HEK293 (cell line): ENCODE measurements at regions not wholly inside any gene's neighbourhood (a gene's known extent, or its start where the extent isn't known, plus 50 kb on each side); places are given as distances from the start of the nearest gene placed in this dataset.
A peak's percentile ranks its signal among the peaks of the same experiment; 100 is the strongest.

Source experiments
- CTCF ChIA-PET: fragments of 350-600 bp; formaldehyde crosslinking; extraction: SDS; loops from one replicate; lab custom pipeline; 2021; ENCODE audit warnings: antibody characterized with exemption; lab: Yijun Ruan, JAX
- POLR2A ChIA-PET: fragments of 300-600 bp; formaldehyde crosslinking; extraction: SDS; loops from one replicate; lab custom pipeline; 2020; ENCODE audit warnings: antibody characterized with exemption, inconsistent platforms; lab: Yijun Ruan, JAX
- H3K27ac ChIP-seq: fragments of 200-500 bp; sonication (Bioruptor generic); 2 replicates; pipeline ENCODE4 v1.5.1; 2014; ENCODE audit warnings: low read depth, low read length, control low read depth, inconsistent platforms; ENCODE audit errors: extremely low read depth
- H3K36me3 ChIP-seq, 2 experiments: fragments of 200-500 bp in 1 of 2; sonication (Bioruptor generic) in 1 of 2; 1 replicate in 1 of 2; 2 replicates in 1 of 2; pipeline ENCODE4 v1.5.1; 2014 to 2017; ENCODE audit warnings: inconsistent platforms in 2 of 2, low read length in 2 of 2; ENCODE audit not compliant: control insufficient read depth in 2 of 2, insufficient read depth in 1 of 2
- H3K4me1 ChIP-seq: fragments of 200-500 bp; sonication (Bioruptor generic); 2 replicates; pipeline ENCODE4 v1.5.1; 2014; ENCODE audit warnings: mild to moderate bottlenecking, low read length, inconsistent platforms; ENCODE audit not compliant: control insufficient read depth, insufficient read depth
- H3K4me3 ChIP-seq: 2 replicates; pipeline ENCODE4 v1.5.1; 2011; ENCODE audit warnings: low read depth, mild to moderate bottlenecking, control low read depth, low read length, moderate library complexity
- H3K9me3 ChIP-seq: fragments of 200-500 bp; sonication (Bioruptor generic); 2 replicates; pipeline ENCODE4 v1.5.1; 2014; ENCODE audit warnings: low read depth, low read length, inconsistent platforms; ENCODE audit not compliant: control insufficient read depth, insufficient read depth
- GLI4 ChIP-seq: fragments of 450-650 bp; formaldehyde crosslinking; IDR thresholded peaks from 2 replicates; pipeline ENCODE4 v1.5.1; 2016; ENCODE audit warnings: missing biosample characterization, missing genetic modification characterization
- KLF10 ChIP-seq: fragments of 450-650 bp; IDR thresholded peaks from 2 replicates; pipeline ENCODE4 v1.5.1; 2018; ENCODE audit warnings: missing biosample characterization, mild to moderate bottlenecking, missing genetic modification characterization
- MEIS1 ChIP-seq: sonication (generic); formaldehyde crosslinking; IDR thresholded peaks from 2 replicates; pipeline ENCODE4 v1.8.1; 2022; ENCODE audit warnings: missing genetic modification reagents, mild to moderate bottlenecking, borderline replicate concordance
- MZF1 ChIP-seq: fragments of 450-650 bp; formaldehyde crosslinking; IDR thresholded peaks from 2 replicates; pipeline ENCODE4 v1.5.1; 2017; ENCODE audit warnings: missing biosample characterization, missing genetic modification characterization, borderline replicate concordance
- PRDM1 ChIP-seq: fragments of 450-650 bp; formaldehyde crosslinking; IDR thresholded peaks from 2 replicates; pipeline ENCODE4; 2016; ENCODE audit warnings: missing biosample characterization, missing genetic modification characterization
- SCRT2 ChIP-seq: fragments of 450-650 bp; formaldehyde crosslinking; IDR thresholded peaks from 2 replicates; pipeline ENCODE4 v1.5.1; 2016; ENCODE audit warnings: missing biosample characterization, missing genetic modification characterization
- YY2 ChIP-seq: fragments of 450-650 bp; formaldehyde crosslinking; IDR thresholded peaks from 2 replicates; pipeline ENCODE4 v1.5.1; 2016; ENCODE audit warnings: missing biosample characterization, missing genetic modification characterization
- ZBTB10 ChIP-seq: fragments of 450-650 bp; formaldehyde crosslinking; IDR thresholded peaks from 2 replicates; pipeline ENCODE4 v1.5.1; 2016; ENCODE audit warnings: missing biosample characterization, missing genetic modification characterization
- ZBTB17 ChIP-seq: fragments of 450-650 bp; formaldehyde crosslinking; IDR thresholded peaks from 2 replicates; pipeline ENCODE4 v1.5.1; 2016; ENCODE audit warnings: missing biosample characterization, missing genetic modification characterization
- ZNF132 ChIP-seq: fragments of 450-650 bp; formaldehyde crosslinking; IDR thresholded peaks from 2 replicates; pipeline ENCODE4 v1.5.1; 2017; ENCODE audit warnings: missing biosample characterization, missing genetic modification characterization, borderline replicate concordance
- ZNF146 ChIP-seq: fragments of 450-650 bp; formaldehyde crosslinking; IDR thresholded peaks from 2 replicates; pipeline ENCODE4 v1.5.1; 2016; ENCODE audit warnings: missing biosample characterization, missing genetic modification characterization
- ZNF157 ChIP-seq: fragments of 450-650 bp; formaldehyde crosslinking; IDR thresholded peaks from 2 replicates; pipeline ENCODE4 v1.5.1; 2016; ENCODE audit warnings: missing biosample characterization, missing genetic modification characterization
- ZNF211 ChIP-seq: fragments of 450-650 bp; formaldehyde crosslinking; IDR thresholded peaks from 2 replicates; pipeline ENCODE4 v1.5.1; 2016; ENCODE audit warnings: low read depth, missing biosample characterization, missing genetic modification characterization
- ZNF221 ChIP-seq: fragments of 450-650 bp; formaldehyde crosslinking; IDR thresholded peaks from 2 replicates; pipeline ENCODE4 v1.5.1; 2017; ENCODE audit warnings: missing biosample characterization, missing genetic modification characterization, borderline replicate concordance
- ZNF223 ChIP-seq: fragments of 450-650 bp; formaldehyde crosslinking; IDR thresholded peaks from 2 replicates; pipeline ENCODE4 v1.5.1; 2016; ENCODE audit warnings: missing biosample characterization, missing genetic modification characterization
- ZNF433 ChIP-seq: fragments of 450-650 bp; formaldehyde crosslinking; IDR thresholded peaks from 2 replicates; pipeline ENCODE4 v1.5.1; 2016; ENCODE audit warnings: missing biosample characterization, missing genetic modification characterization, low read depth
- ZNF560 ChIP-seq: fragments of 450-650 bp; formaldehyde crosslinking; IDR thresholded peaks from 2 replicates; pipeline ENCODE4 v1.5.1; 2017; ENCODE audit warnings: missing biosample characterization, missing genetic modification characterization, borderline replicate concordance
- ZNF585B ChIP-seq: fragments of 450-650 bp; formaldehyde crosslinking; IDR thresholded peaks from 2 replicates; pipeline ENCODE4 v1.5.1; 2016; ENCODE audit warnings: missing biosample characterization, missing genetic modification characterization
- ZNF626 ChIP-seq: fragments of 450-650 bp; sonication (Bioruptor Pico); formaldehyde crosslinking; IDR thresholded peaks from 2 replicates; pipeline ENCODE4 v1.5.1; 2018; ENCODE audit warnings: missing biosample characterization, missing genetic modification characterization, inconsistent platforms
- ZSCAN16 ChIP-seq: fragments of 450-650 bp; formaldehyde crosslinking; IDR thresholded peaks from 2 replicates; pipeline ENCODE4 v1.5.1; 2016; ENCODE audit warnings: missing biosample characterization, missing genetic modification characterization
- ZSCAN23 ChIP-seq: fragments of 450-650 bp; formaldehyde crosslinking; IDR thresholded peaks from 2 replicates; pipeline ENCODE4 v1.5.1; 2016; ENCODE audit warnings: missing biosample characterization, missing genetic modification characterization
- TF ChIP-seq, protein P1 (sequence below): fragments of 450-650 bp; formaldehyde crosslinking; IDR thresholded peaks from 2 replicates; pipeline ENCODE4; 2016; ENCODE audit warnings: missing biosample characterization, missing genetic modification characterization

GRCh38 chr12:108035372-108035771, 93.7 kb upstream of the WSCD2 start:
- no peaks in the 10 kb centered on the region for H3K4me1 ChIP-seq
- ChIA-PET CTCF (no interaction called here), POLR2A (no interaction called here)
- H3K4me3 ChIP-seq, result no peak overlapping the region
- H3K27ac ChIP-seq, result no peak overlapping the region
- TF ChIP-seq ZBTB10 (tag by site-specific recombination), result no peak
- no peak for TF ChIP-seq ZNF433 (tag by site-specific recombination)
- TF ChIP-seq YY2 (tag by site-specific recombination), result no peak
- TF ChIP-seq ZNF626 (tag by site-specific recombination), result no peak
- no peak for TF ChIP-seq KLF10
- TF ChIP-seq ZNF223 (tag by site-specific recombination), result no peak
- TF ChIP-seq, protein P1, sequence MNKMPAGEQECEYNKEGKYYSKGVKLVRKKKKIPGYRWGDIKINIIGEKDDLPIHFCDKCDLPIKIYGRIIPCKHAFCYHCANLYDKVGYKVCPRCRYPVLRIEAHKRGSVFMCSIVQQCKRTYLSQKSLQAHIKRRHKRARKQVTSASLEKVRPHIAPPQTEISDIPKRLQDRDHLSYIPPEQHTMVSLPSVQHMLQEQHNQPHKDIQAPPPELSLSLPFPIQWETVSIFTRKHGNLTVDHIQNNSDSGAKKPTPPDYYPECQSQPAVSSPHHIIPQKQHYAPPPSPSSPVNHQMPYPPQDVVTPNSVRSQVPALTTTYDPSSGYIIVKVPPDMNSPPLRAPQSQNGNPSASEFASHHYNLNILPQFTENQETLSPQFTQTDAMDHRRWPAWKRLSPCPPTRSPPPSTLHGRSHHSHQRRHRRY (tag by site-specific recombination), result no peak
- no peak for TF ChIP-seq ZBTB17 (tag by site-specific recombination)
- no peak for TF ChIP-seq ZNF221 (tag by site-specific recombination)
- TF ChIP-seq GLI4 (tag by site-specific recombination), result no peak
- no peak for TF ChIP-seq ZSCAN23
- TF ChIP-seq ZNF585B (tag by site-specific recombination), result no peak
- TF ChIP-seq MZF1, result no peak
- TF ChIP-seq ZSCAN16, result no peak
- TF ChIP-seq ZNF560, result no peak
- H3K36me3 ChIP-seq, result no peaks in the 10 kb centered on the region
- no peaks in the 10 kb centered on the region for H3K9me3 ChIP-seq

- ChIA-PET POLR2A (no interaction called here), CTCF (interaction anchor here (1.0 kb wide), 1 partner anchor 45 kb away, joined by 3 read pairs; no protein-coding TSS in a partner anchor)
- H3K4me1 ChIP-seq, result no peaks in the 10 kb centered on the region
- no peaks in the 10 kb centered on the region for H3K36me3 ChIP-seq
- H3K4me3 ChIP-seq, result no peak overlapping the region
- no peaks in the 10 kb centered on the region for H3K9me3 ChIP-seq
- TF ChIP-seq KLF10 (no peak), ZNF132 (no peak), ZNF211 (tag by site-specific recombination) (no peak), ZNF146 (tag by site-specific recombination) (no peak), ZSCAN16 (no peak), ZNF433 (tag by site-specific recombination) (no peak), MEIS1 (CRISPR knock-in tag) (no peak)
- no peak overlapping the region for H3K27ac ChIP-seq
Measured at GRCh38 chr12:108037960-108038359, 91.1 kb upstream of the WSCD2 start.

GRCh38 chr12:108039794-108040193, 89.3 kb upstream of the WSCD2 start:
- H3K9me3 ChIP-seq, result no peaks in the 10 kb centered on the region
- ChIA-PET CTCF (interaction anchor here (1.2 kb wide), 1 partner anchor 54 kb away, joined by 3 read pairs; no protein-coding TSS in a partner anchor), POLR2A (no interaction called here)
- no peaks in the 10 kb centered on the region for H3K36me3 ChIP-seq
- H3K4me1 ChIP-seq, result no peaks in the 10 kb centered on the region
- no peak overlapping the region for H3K4me3 ChIP-seq
- H3K27ac ChIP-seq, result no peak overlapping the region
- no peak for TF ChIP-seq ZNF157 (tag by site-specific recombination)
- TF ChIP-seq PRDM1 (tag by site-specific recombination), result peak; percentile 71
- TF ChIP-seq SCRT2 (tag by site-specific recombination), result no peak
